ENCODE measurements at regions not wholly inside any gene's neighbourhood (a gene's known extent, or its start where the extent isn't known, plus 50 kb on each side); places are given as distances from the start of the nearest gene placed in this dataset.

DNA sequence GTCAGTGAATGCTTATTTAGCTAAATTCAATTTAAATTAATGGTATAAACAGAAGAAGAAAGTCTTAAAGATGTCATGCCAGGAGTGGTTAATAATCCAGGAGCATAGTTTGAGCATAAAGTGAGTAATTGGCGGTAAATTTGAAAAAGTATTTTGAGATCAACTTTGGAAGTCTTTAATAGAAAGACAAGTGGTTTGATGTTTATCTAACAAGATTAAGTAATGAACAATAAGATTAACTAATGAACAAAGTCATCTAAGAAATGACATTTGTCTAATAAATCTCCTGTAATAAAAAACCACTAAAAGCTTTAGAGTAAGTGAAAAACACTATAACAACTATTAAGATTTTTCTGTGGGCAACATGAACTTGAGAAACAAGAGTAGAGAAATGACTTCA, 112.8 kb downstream of the CAPZA3 start:
- H3K4me3 ChIP-seq (ENCODE audit: low read depth, low read length) = no peak overlapping the region
- H3K9me3 ChIP-seq (ENCODE audit: control insufficient read depth, insufficient read depth, low read length) = no peaks in the 10 kb centered on the region
- H3K27me3 ChIP-seq (ENCODE audit: control insufficient read depth, insufficient read depth, low read length) = no peaks in the 10 kb centered on the region
- no peak overlapping the region for H3K9ac ChIP-seq (ENCODE audit: low read depth, low read length)
- no peaks in the 10 kb centered on the region for H3K36me3 ChIP-seq (ENCODE audit: control insufficient read depth, insufficient read depth, low read length)
- peaks cover 8% of the 10 kb centered on the region for H3K4me1 ChIP-seq (ENCODE audit: control insufficient read depth, insufficient read depth, low read length)

DNA sequence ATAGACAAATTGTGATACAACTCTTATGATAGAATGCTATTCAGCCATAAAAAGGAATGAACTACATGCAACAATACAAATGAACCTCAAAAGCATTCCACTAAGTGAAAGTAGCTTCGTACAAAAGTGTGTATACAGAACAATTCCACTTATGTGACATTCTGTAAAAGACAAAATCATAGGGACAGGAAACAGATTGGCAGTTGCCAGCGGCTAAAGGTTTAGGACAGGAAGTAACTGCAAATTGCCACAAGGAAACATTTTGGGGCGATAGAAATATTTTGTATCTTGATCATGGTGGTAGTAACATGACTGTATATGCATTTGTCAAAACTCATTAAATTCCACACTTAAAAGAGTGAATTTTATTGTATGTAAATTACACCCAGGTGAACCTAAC, 113.4 kb downstream of the CAPZA3 start:
- H3K27me3 ChIP-seq (ENCODE audit: control insufficient read depth, insufficient read depth, low read length) = no peaks in the 10 kb centered on the region
- H3K4me1 ChIP-seq (ENCODE audit: control insufficient read depth, insufficient read depth, low read length) = peaks cover 8% of the 10 kb centered on the region
- H3K9ac ChIP-seq (ENCODE audit: low read depth, low read length) = no peak overlapping the region
- H3K36me3 ChIP-seq (ENCODE audit: control insufficient read depth, insufficient read depth, low read length) = no peaks in the 10 kb centered on the region
- H3K9me3 ChIP-seq (ENCODE audit: control insufficient read depth, insufficient read depth, low read length) = no peaks in the 10 kb centered on the region
- no peak overlapping the region for H3K4me3 ChIP-seq (ENCODE audit: low read depth, low read length)

DNA sequence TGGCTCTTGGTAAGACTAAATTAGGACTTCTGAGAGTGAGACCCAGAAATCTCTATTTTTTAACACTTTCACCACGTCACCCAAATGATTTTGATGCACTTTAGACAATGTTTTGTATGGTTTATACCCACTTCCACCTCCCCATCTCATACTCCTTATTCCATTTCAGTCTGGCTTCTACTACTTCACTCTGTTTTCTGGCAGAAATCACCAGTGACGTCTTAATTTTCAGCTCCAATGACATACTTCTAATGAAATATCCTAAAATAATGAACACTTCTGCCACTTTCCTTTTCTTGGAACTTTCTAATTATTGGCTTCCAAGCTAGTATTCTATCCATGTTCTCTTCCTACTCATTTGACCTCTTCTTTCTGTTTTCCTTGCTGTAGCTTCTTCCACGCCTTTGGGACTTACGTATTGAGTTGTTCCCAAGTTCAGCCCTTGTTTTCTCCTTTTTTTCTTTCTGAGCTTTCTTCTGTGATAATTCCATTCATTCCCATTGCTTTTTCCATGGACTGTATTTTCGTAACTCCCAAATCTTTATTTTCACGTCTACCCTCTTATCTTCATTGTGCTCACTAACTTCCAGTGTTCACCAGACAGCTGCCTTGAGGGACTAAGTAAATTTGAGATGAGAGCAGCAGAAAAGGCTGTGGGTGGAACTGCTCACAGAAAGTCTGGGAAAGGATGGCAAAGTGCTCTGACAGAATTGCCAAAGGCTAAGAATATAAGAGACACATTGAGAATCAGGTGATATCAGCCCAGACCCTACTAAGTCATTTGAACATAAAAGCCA, 115.8 kb downstream of the CAPZA3 start:
- H3K9ac ChIP-seq (ENCODE audit: low read depth, low read length) = no peak overlapping the region
- peaks cover 11% of the 10 kb centered on the region for H3K4me1 ChIP-seq (ENCODE audit: control insufficient read depth, insufficient read depth, low read length)
- no peaks in the 10 kb centered on the region for H3K27me3 ChIP-seq (ENCODE audit: control insufficient read depth, insufficient read depth, low read length)
- no peak overlapping the region for H3K4me3 ChIP-seq (ENCODE audit: low read depth, low read length)
- no peaks in the 10 kb centered on the region for H3K36me3 ChIP-seq (ENCODE audit: control insufficient read depth, insufficient read depth, low read length)
- no peaks in the 10 kb centered on the region for H3K9me3 ChIP-seq (ENCODE audit: control insufficient read depth, insufficient read depth, low read length)

DNA sequence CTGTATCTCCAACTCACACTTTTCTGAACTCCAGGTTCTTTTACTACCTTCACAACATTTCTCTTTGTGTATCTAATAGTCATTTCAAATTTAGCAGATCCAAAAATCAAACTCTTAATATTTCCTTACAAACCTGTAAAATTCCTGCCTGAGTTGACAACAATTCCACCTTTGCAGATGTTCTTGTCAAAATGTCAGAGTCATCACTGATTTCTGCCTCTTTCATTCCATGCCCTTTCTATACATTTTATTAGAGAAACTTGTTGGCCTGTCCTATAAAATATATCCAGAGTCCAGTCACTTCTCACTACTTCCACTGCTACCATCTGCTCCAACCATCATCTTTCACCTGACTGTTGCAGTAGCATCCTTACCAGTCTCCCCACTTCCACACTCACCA, 119.7 kb downstream of the CAPZA3 start:
- H3K27me3 ChIP-seq (ENCODE audit: control insufficient read depth, insufficient read depth, low read length) = no peaks in the 10 kb centered on the region
- H3K9me3 ChIP-seq (ENCODE audit: control insufficient read depth, insufficient read depth, low read length) = no peaks in the 10 kb centered on the region
- no peak overlapping the region for H3K9ac ChIP-seq (ENCODE audit: low read depth, low read length)
- no peaks in the 10 kb centered on the region for H3K36me3 ChIP-seq (ENCODE audit: control insufficient read depth, insufficient read depth, low read length)
- no peak overlapping the region for H3K4me3 ChIP-seq (ENCODE audit: low read depth, low read length)
- H3K4me1 ChIP-seq (ENCODE audit: control insufficient read depth, insufficient read depth, low read length) = peaks cover 13% of the 10 kb centered on the region

DNA sequence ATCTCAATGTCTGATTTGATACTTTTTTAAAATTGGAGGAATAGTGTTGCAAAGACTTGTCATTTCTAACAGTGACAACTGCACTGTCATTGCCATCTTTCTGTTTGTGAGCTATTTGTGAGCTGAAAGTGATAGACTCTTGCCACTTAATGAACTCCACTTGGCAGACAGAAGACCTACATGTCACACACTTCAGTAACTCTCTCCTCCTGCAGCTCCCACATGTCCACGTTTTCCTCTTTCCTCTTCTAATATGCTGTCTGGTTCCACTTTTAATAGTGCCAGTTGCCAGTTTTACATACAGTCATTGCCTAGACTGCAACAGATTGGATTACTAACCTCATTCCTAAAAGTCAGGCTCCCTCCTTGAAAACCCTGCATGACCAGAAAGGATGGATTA, 121.5 kb downstream of the CAPZA3 start:
- Histone ChIP-seq H3K4me3 (ENCODE audit: low read depth, low read length) (no peak overlapping the region), H3K9me3 (ENCODE audit: control insufficient read depth, insufficient read depth, low read length) (no peaks in the 10 kb centered on the region), H3K27me3 (ENCODE audit: control insufficient read depth, insufficient read depth, low read length) (no peaks in the 10 kb centered on the region), H3K36me3 (ENCODE audit: control insufficient read depth, insufficient read depth, low read length) (no peaks in the 10 kb centered on the region), H3K9ac (ENCODE audit: low read depth, low read length) (no peak overlapping the region), H3K4me1 (ENCODE audit: control insufficient read depth, insufficient read depth, low read length) (peaks cover 18% of the 10 kb centered on the region)

DNA sequence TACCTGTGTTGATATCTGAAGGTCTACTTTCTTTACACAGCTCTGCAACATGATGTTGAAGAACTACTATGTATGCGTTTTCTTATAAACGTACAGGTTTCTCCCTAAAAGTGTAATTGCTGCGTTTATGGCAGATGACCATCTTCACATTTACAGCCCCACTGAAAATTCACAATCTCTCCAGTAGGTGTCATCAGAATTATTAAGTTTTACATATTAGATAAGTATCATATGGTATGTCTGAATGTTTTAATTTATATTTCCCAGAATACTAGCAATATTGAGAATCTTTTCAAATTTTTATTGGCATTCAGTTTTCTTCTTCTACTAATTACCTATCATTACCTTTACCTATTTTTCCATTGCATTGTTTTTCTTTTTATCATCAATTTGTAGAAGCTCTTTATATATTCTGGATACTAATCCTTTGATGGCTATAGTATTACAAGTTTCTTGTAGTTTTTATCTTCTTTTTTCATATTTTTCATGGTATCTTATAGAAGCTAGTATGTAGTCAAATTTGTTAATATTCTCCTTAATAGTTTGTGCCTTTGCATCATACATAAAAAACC, 123.5 kb downstream of the CAPZA3 start:
- H3K9me3 ChIP-seq (ENCODE audit: control insufficient read depth, insufficient read depth, low read length) = no peaks in the 10 kb centered on the region
- H3K4me1 ChIP-seq (ENCODE audit: control insufficient read depth, insufficient read depth, low read length) = peaks cover 26% of the 10 kb centered on the region
- H3K36me3 ChIP-seq (ENCODE audit: control insufficient read depth, insufficient read depth, low read length) = no peaks in the 10 kb centered on the region
- H3K4me3 ChIP-seq (ENCODE audit: low read depth, low read length) = no peak overlapping the region
- no peak overlapping the region for H3K9ac ChIP-seq (ENCODE audit: low read depth, low read length)
- no peaks in the 10 kb centered on the region for H3K27me3 ChIP-seq (ENCODE audit: control insufficient read depth, insufficient read depth, low read length)

DNA sequence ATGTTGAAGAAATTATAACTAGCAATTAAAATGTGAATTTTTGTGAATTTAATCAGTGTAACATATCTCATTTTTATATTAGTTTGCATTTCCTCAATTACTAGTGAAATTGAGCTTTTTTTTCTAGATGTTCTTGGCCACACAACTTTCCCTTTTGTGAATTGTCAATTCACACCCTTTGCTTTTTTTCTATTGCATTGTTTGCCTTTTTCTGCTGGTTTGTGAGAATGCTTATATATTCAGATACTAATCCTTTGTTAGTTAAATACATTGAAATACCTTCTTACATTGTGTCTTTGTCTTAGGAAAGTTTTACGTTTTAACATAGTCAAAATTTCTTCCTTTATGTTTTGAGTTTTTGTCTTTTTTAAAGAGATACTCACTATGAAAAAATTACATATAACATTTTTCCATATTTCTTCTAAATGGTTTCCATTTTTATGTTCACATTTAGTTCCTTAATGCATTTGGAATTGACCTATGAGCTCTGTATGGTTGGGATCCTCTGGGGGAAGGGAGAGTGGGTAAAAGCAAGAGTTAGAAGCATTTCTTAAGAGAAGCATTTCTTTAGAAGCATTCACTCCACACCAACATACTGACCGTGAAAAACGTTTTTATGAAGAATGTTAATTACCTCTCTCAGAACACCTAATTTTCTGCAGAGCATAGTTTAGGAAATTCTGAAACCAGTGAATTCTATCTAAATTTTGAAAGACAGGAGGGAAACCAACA, 126.0 kb downstream of the CAPZA3 start:
- Histone ChIP-seq H3K4me1 (ENCODE audit: control insufficient read depth, insufficient read depth, low read length) (peaks cover 20% of the 10 kb centered on the region), H3K9ac (ENCODE audit: low read depth, low read length) (no peak overlapping the region), H3K4me3 (ENCODE audit: low read depth, low read length) (no peak overlapping the region), H3K9me3 (ENCODE audit: control insufficient read depth, insufficient read depth, low read length) (no peaks in the 10 kb centered on the region), H3K36me3 (ENCODE audit: control insufficient read depth, insufficient read depth, low read length) (no peaks in the 10 kb centered on the region), H3K27me3 (ENCODE audit: control insufficient read depth, insufficient read depth, low read length) (no peaks in the 10 kb centered on the region)

DNA sequence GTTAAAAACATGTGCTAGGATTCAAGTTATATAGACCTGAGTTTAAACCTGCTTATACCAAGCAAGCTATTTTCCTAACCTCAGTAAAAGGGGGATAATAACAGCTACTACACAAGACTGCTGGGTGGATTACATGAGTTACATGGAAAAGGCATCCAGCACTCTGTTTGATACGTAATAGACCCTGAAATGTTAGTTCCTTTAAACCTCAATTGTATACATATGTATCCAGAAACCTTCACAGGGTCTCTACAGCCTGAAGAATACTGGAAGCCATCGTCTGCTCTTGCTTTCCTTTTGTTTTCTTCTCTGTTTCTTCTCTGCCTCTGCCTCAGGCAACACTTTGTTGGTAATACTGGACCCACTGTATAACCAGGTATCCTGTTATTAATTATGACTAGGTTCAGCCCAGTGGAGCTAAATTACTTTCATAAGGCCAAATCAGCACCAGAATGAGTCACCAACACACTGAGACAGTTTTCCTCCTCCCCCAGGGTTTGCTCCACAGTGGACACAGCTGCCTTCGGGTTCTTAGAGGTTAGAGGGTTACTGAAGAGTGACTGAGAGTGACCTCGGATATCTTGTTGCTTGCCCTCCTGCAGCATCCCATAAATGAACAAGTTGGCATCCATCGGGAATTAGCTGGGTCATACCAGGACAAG, 127.1 kb downstream of the CAPZA3 start:
- no peaks in the 10 kb centered on the region for H3K27me3 ChIP-seq (ENCODE audit: control insufficient read depth, insufficient read depth, low read length)
- H3K9ac ChIP-seq (ENCODE audit: low read depth, low read length) = no peak overlapping the region
- H3K4me3 ChIP-seq (ENCODE audit: low read depth, low read length) = no peak overlapping the region
- H3K9me3 ChIP-seq (ENCODE audit: control insufficient read depth, insufficient read depth, low read length) = no peaks in the 10 kb centered on the region
- H3K4me1 ChIP-seq (ENCODE audit: control insufficient read depth, insufficient read depth, low read length) = peaks cover 13% of the 10 kb centered on the region
- no peaks in the 10 kb centered on the region for H3K36me3 ChIP-seq (ENCODE audit: control insufficient read depth, insufficient read depth, low read length)

DNA sequence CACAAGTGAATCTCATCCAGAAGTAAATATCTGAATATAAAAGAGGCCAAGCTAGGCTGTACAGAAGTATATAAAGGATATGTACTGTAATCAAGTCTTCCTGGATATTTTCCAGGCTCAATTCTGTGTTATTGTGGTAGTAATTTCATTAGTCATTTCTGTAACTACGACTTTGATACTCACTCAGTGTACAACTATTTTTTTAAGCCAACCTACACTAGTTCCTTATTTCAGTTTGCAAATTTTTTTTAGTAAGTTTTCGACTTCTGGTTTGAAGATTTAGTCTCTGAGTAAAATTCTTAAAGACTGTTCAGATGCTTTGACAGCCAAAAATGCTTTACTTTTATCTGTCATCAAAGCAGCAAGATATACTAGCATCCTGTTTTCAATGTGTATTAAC, 130.8 kb downstream of the CAPZA3 start:
- Histone ChIP-seq H3K4me1 (ENCODE audit: control insufficient read depth, insufficient read depth, low read length) (peaks cover 8% of the 10 kb centered on the region), H3K4me3 (ENCODE audit: low read depth, low read length) (no peak overlapping the region), H3K36me3 (ENCODE audit: control insufficient read depth, insufficient read depth, low read length) (no peaks in the 10 kb centered on the region), H3K9ac (ENCODE audit: low read depth, low read length) (no peak overlapping the region), H3K27me3 (ENCODE audit: control insufficient read depth, insufficient read depth, low read length) (no peaks in the 10 kb centered on the region), H3K9me3 (ENCODE audit: control insufficient read depth, insufficient read depth, low read length) (no peaks in the 10 kb centered on the region)

DNA sequence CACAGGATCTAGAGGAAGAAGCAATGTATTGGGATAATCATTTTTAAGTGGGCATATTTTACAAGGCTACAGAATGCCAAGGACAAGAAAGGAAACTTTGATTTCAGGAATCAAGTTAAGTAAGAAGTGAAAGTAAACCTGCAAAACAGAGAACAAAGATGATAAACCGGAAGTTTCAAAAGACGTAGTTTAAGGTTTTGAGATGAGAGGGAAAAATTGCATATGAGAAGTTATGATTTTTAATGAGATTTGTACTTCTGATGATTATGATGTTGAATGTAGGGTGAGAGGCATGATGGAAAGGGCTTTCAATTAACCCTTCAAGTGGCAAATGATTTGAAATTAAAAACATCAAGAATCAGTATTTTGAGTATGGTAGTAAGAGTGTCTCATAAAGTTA, 134.9 kb downstream of the CAPZA3 start:
- peaks cover 4% of the 10 kb centered on the region for H3K9me3 ChIP-seq (ENCODE audit: control insufficient read depth, insufficient read depth, low read length)
- no peak overlapping the region for H3K9ac ChIP-seq (ENCODE audit: low read depth, low read length)
- H3K4me3 ChIP-seq (ENCODE audit: low read depth, low read length) = no peak overlapping the region
- no peaks in the 10 kb centered on the region for H3K4me1 ChIP-seq (ENCODE audit: control insufficient read depth, insufficient read depth, low read length)
- no peaks in the 10 kb centered on the region for H3K27me3 ChIP-seq (ENCODE audit: control insufficient read depth, insufficient read depth, low read length)
- H3K36me3 ChIP-seq (ENCODE audit: control insufficient read depth, insufficient read depth, low read length) = no peaks in the 10 kb centered on the region

DNA sequence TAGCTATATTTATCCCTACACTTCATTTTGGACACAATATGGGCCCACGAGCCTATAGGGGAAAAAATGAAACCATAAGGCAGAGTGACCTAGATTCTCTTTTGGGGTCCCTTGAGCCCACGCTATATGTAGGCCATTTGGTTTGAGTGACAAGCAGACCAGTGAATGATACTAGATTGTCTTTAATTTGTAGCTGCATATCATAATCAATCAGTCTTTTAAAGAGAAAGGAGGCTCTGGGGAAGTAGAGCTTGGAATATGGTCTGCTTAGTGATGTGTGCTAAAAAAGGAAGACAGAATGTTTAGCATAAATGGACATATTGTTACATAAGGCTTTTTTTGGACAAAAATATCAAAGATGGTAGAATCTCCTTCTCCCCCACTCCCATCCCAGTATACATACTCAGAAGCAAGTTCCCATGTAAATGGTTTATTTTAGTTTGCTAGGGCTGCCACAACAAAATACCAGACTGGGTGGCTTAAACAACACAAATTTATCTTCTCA, 140.8 kb downstream of the CAPZA3 start:
- Histone ChIP-seq H3K4me3 (ENCODE audit: low read depth, low read length) (no peak overlapping the region), H3K9me3 (ENCODE audit: control insufficient read depth, insufficient read depth, low read length) (peaks cover 4% of the 10 kb centered on the region), H3K27me3 (ENCODE audit: control insufficient read depth, insufficient read depth, low read length) (no peaks in the 10 kb centered on the region), H3K9ac (ENCODE audit: low read depth, low read length) (no peak overlapping the region), H3K4me1 (ENCODE audit: control insufficient read depth, insufficient read depth, low read length) (no peaks in the 10 kb centered on the region), H3K36me3 (ENCODE audit: control insufficient read depth, insufficient read depth, low read length) (no peaks in the 10 kb centered on the region)
